AG09319 (cell line): ENCODE measurements at regions not wholly inside any gene's neighbourhood (a gene's known extent, or its start where the extent isn't known, plus 50 kb on each side); places are given as distances from the start of the nearest gene placed in this dataset.
"Not testable (repeated sequence)": the region's sequence is repeated elsewhere in the genome, so short reads cannot be mapped to it uniquely, and the experiment has no call there.

Experiments
- DNase-seq: peaks from one replicate; pipeline ENCODE4 v3.0.0-alpha.2; 2010; ENCODE audit warnings: low read depth; ENCODE audit errors: extremely low read depth
- CTCF ChIP-seq: IDR thresholded peaks from 2 replicates; pipeline ENCODE4 v1.5.1; 2011; ENCODE audit warnings: low read depth, mild to moderate bottlenecking, inconsistent platforms, low read length, moderate library complexity

- no peak for TF ChIP-seq CTCF
- no peak for DNase-seq
Observed at GRCh38 chr13:22903925-22904324, 276.9 kb upstream of the SGCG start.

GRCh38 chr13:22915442-22916082 lies 265.2 kb upstream of the SGCG start:
- TF ChIP-seq CTCF: no peak

GRCh38 chr13:22916276-22916675 lies 264.5 kb upstream of the SGCG start:
- DNase-seq: not testable (repeated sequence)

More at GRCh38 chr13:22915442-22916082, 265.2 kb upstream of the SGCG start:
- DNase-seq: no peak

- DNase-seq: peak; percentile 5
- TF ChIP-seq CTCF: no peak
Observed at GRCh38 chr13:22925881-22926747, 254.7 kb upstream of the SGCG start.

GRCh38 chr13:22926748-22927400 lies 253.9 kb upstream of the SGCG start:
- no peak for DNase-seq
- no peak for TF ChIP-seq CTCF

- DNase-seq: not testable (repeated sequence)
Observed at GRCh38 chr13:22927845-22928244, 252.9 kb upstream of the SGCG start.

GRCh38 chr13:22929381-22930126 lies 251.2 kb upstream of the SGCG start:
- no peak for TF ChIP-seq CTCF
- no peak for DNase-seq

GRCh38 chr13:22931576-22931975 lies 249.2 kb upstream of the SGCG start:
- no peak for TF ChIP-seq CTCF
- DNase-seq: no peak

- not testable (repeated sequence) for DNase-seq
Observed at GRCh38 chr13:22932632-22933412, 248.0 kb upstream of the SGCG start.
